ENCODE measurements at regions not wholly inside any gene's neighbourhood (a gene's known extent, or its start where the extent isn't known, plus 50 kb on each side); places are given as distances from the start of the nearest gene placed in this dataset.

DNA sequence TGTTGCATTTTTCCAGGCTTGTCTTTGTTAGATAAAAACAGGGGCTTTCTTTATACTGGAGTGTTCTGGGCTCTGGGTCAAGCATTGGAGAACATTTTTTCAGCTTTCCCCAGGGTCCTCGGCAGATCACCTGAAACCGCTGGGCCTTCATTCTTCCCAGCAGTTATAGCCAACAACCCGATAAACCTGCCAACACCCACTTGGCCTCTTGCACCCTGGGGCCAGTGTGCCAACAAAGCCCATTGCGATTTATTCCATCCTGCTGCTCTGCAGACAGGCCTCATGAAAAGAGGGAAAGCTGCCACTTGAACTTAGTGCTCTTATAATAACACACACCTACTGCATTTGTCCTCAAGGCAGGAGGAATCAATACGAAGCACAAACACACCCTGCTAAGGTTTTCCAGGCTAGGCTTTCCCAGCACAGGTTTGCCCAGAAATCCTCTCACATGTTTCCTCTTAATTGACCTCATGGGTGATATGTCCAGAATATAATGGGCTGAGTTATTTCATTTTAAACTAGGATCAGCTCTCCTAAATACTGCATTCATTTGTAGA lies 669.3 kb downstream of the LIG4 start:
- no peak for DNase-seq

DNA sequence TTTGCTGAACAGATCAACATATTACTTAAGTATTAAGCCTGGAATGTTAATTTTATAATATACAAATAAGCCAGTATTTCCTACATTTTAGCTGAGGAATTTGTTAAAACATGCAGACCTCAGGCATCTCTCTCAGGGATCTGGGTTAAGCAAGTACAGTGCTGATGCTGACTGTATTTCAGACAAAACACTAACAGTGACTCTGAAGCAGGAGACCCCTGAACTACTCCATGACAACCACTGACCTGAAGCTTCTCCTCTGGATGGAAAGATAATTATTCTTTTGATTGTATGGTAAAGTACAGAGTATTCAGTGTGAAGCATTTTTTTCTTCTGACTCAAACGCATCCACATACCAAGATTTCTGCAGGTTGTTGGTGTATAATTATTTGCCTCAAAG lies 680.8 kb downstream of the LIG4 start:
- DNase-seq: no peak

DNA sequence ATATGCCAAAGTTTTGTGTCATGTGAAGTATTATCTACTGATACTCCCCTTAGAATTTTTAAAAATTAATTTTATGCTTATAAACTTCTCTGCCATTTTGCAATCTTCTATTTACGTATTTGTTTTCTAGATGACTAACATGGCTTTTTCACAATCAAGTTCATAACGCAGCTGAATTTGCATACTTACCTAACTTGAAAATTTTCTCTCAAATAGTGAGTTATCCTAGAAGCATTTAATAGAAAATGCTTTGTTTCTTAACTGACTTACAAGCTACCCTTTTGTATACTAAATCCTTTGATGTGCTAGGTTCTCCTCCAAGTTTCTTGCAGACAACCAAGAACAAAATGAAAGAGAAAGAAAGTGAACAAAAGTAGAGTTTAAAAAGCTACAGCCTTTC lies 683.5 kb downstream of the LIG4 start:
- DNase-seq: no peak

DNA sequence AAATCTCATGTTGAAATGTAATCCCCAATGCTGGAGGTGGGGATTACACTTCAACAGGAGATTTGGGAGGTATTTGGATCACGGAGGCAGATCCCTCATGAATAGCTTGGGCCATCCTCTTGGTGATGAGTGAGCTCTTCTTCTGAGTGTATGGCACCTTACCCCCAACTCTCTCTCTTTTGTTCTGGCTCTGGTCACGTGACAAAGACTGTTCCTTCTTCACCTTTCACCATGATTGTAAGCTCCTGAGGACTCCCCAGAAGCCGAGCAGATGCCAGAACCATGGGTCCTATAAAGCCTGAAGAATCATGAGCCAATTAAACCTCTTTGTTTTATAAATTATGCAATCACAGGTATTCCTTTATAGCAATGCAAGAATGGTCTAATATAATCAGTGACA lies 684.2 kb downstream of the LIG4 start:
- no peak for DNase-seq

DNA sequence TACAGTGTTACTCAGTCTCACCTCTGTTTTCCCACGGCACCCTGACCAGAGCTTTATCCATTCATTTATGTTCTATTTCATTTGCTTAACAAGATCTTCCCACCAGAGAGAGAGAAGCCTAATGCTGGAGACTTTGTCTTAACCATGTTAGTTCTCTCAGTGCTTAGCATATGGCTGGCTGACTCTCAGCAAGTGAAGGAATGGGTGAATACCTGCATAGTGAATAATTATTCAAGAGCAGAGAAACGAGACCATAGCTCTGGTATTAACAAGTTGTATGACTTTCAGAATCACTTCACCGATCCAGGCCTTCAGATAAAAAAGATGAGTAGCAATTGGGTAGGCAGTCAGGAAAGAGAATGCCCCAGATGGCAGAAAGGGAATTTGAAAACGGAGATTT lies 686.3 kb downstream of the LIG4 start:
- no peak for DNase-seq

DNA sequence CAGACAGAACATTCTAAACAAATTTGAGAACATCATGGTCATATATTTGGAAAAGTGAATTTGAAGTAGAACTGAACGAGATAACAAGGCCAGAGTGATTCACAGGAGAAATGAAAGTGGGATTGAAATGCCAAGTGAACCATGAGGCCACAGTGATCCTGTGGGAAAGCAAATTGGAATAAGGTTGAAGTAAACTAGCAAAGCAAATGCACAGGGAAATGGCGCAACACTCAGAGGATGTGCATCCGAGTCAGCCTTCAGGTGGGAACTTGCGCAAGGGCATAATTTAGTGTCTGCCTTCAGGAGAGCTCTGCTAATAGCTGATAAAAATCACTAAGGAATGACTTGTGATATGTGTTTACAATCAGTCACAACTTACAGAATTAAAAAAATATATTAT lies 696.6 kb downstream of the LIG4 start:
- peak; percentile 19 for DNase-seq

DNA sequence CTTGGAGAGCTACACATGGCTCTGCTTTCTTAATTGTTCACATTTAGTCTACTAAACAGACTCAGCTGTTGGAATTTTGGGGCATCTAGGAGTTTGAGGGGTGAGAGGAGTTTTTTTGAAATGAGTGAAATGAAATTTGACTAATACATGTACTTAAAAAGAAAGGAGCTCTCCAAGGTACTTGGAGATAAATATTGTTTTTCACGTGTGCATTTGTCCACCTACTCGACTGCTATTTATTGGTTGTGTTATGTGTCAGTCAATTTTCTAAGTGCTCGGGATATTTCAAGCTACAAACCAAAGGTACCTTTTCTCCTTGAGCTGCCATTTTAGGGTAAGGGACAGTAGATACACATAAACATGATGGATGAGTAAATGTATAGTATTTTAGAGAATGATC lies 697.0 kb downstream of the LIG4 start:
- no peak for DNase-seq

DNA sequence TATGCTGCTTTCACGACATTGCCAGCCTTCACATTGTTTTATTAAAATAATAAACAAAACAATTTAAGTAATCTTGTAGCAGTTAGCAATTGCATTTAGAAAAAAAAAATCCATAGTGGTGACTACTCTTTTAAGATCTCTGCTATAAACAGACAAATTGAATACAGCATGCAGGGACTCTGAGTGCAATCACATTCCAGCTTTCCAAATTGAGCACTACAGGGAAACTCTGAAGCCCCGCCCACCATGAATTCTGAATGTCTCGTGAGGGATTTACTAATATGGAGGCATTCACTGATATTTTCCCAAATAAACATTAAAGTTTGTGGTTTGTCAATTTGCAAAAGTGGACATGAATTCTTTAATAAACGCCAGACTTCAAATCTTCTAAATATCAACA lies 698.8 kb downstream of the LIG4 start:
- no peak for DNase-seq

DNA sequence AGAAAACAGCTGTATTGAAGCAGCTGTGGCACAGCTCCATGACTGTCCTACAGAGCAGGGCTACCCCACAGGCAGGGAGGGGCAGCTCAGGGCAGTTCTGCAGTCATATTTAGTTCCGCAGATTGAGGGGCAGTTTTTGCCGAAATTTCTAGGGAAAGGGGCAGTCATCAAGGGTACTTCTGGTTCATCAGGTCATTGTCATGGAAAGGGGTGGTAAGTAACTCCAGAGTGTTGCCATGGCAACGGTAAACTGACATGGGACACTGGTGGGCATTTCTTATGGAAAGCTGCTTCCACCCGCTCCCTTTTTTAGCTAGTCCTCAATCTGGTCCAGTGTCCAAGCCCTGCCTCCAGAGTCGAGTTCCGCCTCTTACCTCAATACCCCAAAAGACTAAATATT lies 702.8 kb downstream of the LIG4 start:
- DNase-seq: no peak

DNA sequence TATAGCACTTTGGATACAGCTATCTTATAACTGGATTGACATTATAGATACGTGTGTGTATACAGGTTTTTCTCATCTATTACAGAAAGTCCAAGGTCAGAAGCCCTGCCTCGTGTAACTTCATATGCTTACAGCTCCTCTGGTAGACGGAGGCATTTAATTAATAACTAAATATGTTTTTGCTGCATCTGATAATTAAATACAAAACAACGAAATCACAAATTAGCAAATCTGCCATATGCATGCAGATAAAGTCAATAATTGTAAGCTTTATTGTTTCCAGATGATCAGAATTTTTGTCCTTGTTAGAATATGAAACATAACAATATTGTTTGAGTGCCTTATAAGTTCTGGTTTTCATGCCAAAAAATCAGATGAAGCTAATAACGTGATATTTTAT lies 717.7 kb downstream of the LIG4 start:
- DNase-seq: no peak

DNA sequence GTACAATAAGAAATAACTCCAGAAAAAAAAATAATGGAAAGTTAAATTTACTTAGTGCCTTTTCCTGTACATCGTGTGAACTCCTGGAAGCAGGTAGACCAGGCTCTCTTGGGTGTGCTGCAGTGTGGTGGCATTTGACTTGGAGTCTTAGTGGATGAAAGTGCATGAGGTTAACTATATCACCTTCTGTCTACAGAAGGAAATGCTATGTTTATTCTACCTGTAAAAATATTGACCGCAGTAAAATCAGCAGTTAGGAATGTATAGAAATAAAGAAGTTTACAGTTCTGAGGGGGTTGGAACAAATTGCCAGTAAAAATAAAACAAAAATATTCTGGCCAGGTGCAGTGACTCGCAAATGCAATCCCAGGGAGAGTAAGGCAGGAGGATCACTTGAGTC lies 722.1 kb downstream of the LIG4 start:
- DNase-seq: no peak

DNA sequence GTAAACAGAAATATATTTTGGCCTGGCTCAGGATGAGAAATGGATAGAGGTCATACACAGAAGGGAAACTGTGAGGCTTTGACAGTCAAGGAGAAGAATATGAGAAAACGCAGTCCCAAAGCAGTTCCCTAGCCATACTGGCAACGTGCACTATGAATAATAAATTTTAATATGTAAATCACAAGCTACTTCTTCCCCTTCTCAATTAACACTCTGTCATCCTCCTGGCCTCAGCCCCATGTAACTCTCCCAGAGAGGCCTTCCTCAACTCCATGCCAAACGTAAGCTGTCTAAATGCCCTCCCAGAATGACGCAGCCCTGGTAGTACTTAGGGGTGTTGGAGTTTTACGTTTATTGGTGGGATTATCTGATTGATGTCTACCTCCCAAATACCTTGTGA lies 732.6 kb downstream of the LIG4 start:
- DNase-seq: no peak

DNA sequence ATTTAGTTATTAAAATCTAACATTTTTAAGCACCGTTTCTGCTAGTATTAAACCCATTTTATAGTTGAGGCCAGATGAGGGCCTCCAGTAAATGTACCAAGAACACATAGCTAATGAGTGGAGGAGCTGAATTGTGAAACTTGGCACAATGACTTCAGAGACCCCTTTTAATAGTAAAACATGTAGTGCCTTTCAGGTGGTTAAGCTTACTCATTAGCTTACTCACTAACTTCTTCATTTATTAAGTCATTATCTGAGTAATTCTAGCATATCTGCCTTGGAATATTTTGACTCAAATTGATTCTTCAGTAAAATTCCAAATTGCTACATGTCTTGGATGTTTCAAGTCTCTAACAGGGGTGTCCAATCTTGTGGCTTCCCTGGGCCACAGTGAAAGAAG lies 735.2 kb downstream of the LIG4 start:
- DNase-seq: no peak

DNA sequence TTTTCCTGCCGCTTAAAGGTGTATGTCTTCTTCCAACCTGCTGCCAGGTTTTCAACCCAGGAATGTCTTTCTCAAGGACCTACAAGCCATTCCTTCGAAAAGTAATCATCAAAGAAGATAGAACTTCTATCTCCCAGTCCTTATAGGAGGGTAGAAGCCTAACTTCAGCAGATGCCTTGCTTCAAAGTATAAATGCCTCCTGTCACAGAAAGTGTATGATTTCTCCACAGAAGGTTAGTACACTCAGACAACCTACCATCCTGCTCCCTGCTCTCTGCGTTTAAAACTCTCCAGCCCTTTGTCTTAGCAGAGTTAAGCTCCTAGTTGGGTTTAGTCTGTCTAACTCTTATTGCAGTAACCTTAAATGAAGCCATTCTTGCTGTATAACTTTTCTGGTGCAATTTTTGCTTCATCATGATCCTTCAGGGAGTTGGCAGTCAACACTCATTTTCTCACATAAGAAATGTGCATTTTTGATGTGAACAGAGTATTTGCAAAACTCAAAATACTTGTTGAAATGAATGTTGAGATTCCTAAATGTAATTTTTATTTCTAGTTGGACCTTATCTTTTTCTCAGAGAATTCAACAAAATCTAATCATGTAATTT lies 737.5 kb downstream of the LIG4 start:
- DNase-seq: no peak

DNA sequence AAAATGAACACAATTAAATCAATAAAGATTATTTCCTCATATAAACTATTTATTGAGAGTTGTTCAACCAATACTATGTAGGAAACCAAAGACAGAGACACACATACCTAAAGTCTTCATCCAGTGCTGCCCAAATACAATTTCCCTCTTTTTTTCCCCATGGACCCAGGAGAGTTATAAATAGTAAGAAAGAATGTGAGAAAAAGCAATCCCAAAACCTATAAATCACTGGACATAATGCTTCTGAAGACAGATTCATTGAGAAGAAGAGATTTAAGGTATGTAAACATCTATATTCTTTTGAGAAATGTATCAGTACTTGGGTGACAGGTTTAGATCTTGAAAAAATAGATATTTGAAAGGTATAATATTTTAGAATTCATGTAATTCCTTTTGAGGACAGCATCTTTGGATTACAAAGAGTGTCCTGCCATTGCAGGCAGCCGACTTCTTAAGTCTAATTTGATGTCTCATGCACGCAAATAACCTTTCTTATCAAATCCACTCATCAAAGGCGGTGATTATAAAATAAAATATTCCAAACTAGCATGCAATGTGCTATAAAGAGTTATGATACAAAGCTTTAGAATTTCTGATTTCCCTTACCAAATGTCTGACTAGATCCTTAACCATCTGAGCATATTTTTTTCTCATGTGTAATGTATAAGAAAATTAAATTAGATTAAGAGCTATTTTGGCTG lies 739.4 kb downstream of the LIG4 start:
- no peak for DNase-seq

DNA sequence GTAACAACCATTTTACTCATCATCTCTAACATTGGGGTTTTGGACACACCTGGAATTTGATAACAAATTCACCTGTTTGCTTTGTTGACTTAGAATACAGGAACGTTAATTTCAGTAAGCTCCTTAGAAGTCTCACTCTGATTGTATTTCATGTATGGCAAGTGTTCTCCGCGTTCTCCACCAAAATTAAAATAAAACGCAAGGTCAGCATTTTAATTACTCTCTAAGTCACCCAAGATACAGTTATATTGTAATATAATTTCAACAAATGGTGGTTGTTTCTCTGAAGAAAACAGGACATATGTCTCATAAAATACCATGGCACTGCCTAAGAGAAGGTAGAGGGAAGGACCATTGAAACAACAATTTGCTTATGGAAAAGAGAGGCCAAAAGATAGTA lies 742.1 kb downstream of the LIG4 start:
- DNase-seq: no peak

DNA sequence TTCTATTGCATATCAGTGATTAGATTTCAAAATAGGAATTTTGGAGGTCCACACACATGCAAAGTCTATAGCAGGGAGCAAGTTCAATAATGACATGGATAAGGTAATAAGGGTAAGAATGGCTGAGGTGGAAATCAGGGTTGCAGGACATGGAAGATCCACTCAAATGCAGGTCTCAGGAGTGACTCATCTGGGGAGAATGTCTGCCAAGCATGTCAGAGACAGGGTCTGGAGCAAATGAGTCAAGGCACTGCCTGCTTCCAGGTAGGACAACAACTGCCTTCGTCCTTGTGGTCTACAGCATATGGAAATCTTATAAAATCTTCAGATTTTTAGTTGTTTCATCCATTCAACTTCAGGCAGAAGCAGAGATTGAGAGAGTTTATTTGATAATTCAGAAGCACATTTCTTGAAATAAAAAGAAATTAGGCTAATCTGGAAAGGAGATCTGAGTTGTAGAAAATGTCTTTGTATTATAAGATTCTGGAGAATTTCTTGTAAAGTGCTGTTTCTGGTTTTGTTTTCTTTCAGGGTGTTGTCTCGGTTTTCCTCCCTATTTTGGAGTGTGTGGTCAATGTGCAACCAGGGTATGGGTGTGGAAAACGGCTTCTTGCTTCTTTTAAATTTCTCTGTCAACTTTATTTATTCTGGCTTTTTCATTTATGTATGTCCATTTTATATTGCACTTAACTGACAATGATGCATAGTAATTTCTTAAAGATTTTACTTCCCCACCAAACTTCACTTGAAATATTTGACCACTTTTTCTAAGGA lies 748.8 kb downstream of the LIG4 start:
- no peak for DNase-seq

DNA sequence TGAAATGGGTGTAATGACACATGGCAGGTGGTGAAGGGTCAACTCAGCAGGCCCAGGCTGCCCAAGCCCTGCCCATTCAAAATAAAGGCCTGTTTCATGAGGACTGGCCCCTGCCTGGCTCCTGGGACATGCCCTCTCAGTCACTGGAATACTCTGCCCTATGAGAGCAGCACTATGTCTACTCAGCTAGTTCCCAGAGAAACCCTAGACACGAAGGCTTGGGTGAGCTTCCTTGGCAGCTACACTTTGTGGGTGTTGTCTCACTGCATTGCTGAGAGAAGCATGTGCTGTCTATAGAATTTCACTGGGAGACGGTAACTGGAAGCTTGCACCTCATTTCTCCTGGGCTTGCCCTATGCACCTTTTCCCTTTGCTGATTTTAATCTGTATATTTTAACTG lies 752.8 kb downstream of the LIG4 start:
- no peak for DNase-seq

DNA sequence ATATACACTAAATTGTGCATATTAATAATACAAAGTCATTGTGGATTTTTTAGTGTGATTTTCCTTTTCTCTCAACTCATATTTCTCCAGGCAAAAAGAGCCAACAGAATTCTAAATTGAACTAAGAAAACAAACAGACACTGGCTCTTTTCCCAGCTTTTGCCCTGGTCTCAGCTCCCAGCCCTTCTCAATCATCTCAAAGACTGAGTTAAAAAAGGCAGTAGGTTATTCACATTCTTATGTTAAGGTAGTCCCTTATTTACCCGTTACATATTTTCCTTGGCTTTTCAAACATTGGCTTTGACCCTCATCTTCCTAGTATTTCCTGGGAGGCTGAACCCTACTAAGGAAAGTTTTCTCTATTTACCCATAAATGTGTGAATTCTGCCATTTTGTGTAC lies 753.6 kb downstream of the LIG4 start:
- no peak for DNase-seq

DNA sequence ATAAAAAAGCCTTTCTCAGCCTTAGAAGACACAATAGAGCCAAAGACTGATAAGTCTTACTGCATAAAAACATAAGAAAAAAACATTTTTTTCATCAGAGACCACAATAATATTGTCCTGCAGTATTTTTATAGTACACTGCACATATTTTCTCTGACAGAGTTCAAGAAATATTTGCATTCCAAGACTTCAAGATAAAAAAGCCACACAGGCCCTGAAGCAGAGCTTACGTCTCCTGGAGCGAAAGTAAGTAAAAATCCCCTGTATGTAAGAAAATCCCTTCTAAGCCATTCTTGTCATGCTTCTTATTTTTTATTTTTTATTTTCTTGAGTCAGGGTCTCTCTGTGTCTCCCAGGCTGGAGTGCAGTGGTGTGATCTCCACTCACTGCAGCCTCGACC lies 755.9 kb downstream of the LIG4 start:
- no peak for DNase-seq

DNA sequence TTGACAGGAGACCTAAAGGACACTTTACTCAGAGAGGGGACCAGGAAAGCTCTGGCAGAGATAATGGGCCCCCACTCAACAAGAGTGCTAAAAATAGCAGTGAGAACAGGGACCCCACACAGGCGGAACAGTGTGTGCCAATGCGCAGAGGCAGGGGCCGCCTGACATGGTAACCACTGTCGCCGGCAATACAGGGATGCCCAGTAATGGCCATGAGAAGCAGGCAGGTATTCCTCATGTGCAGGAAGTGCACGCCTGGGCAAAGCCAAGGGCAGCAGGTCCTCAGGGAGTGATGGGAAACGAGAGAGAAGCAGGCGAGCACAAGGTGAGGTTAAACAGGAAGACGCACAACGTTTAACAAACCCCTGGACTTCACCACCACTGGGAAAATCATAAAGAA lies 757.1 kb downstream of the LIG4 start:
- no peak for DNase-seq

DNA sequence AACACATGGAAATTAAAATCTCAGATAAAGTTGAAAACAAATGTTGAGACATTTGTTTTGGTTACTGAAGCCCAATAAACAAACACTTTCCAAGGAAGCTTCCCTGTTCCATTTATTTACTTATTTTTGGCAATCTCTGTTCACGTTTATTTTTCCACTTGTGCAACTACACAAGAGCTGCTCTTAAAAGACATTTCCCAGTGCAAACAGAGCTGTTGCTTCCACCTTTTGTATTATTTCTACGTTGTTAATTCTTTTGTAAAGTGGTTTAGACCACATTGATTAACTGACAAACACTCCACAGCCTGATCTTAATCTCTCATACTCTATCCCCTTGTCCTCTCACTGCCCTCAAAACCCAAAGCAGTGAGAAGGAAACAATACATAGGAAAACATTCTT lies 757.6 kb downstream of the LIG4 start:
- DNase-seq: no peak

DNA sequence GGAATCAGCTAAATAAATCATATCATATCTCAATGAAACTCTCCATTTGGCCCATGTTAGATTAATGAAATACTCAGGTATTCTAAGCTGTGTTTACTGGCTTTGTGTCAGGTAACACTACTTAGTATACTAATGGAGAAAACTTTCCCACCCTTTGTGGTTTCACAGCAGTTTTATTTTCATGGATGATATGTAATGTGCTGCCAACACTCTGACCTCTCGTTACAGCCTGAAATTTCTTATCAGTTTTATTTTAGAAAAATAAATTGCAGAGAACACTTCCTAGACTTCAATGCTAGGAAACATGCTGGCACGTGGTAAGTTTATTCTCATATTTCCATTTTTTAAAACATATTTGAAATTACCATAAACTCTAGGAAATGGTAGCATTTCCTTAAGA lies 758.9 kb downstream of the LIG4 start:
- no peak for DNase-seq

DNA sequence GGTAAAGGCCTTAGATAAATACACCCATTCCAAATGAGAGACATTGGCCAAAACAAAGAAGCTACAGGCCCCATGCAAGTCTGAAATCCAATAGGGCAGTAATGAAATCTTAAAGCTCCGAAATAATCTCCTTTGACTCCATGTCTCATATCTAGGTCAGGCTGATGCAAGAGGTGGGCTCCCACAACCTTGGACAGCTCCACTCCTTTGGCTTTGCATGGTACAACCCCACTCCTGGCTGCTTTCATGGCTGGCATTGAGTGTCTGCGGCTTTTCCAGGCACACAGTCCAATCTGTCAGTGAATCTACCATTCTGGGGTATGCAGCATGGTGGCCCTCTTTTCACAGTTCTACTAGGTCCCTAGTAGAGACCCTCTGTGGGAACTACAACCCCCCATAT lies 762.5 kb downstream of the LIG4 start:
- no peak for DNase-seq

Measured in retina (tissue), 1 donor.